ENCODE measurements at regions not wholly inside any gene's neighbourhood (a gene's known extent, or its start where the extent isn't known, plus 50 kb on each side); places are given as distances from the start of the nearest gene placed in this dataset.

DNA sequence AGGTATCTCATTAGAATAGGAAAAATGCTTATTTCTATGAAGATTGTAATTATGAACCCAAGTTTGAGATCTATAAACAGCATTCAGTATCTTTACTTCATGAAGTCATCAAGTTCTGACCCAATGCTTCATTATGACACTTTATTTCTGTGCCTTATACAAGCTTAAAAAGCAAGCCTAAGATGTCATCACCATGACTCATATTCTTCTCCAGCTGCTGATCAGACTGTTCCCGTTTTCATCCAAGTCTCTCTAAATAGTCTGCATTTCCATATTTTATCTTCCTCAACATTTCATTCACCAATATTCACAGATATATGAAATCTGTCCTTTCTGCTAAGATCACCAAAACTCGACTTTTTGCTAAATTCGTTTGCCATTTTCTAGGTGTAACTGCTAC is 1247.2 kb upstream of the PRR20A start:
- TF ChIP-seq, protein P1, sequence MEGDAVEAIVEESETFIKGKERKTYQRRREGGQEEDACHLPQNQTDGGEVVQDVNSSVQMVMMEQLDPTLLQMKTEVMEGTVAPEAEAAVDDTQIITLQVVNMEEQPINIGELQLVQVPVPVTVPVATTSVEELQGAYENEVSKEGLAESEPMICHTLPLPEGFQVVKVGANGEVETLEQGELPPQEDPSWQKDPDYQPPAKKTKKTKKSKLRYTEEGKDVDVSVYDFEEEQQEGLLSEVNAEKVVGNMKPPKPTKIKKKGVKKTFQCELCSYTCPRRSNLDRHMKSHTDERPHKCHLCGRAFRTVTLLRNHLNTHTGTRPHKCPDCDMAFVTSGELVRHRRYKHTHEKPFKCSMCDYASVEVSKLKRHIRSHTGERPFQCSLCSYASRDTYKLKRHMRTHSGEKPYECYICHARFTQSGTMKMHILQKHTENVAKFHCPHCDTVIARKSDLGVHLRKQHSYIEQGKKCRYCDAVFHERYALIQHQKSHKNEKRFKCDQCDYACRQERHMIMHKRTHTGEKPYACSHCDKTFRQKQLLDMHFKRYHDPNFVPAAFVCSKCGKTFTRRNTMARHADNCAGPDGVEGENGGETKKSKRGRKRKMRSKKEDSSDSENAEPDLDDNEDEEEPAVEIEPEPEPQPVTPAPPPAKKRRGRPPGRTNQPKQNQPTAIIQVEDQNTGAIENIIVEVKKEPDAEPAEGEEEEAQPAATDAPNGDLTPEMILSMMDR (conservative IDR thresholded peaks at IDR 0.05 in 1 of 2, IDR thresholded peaks at IDR 0.05 in 1 of 2; ENCODE audit: low read depth in 1 of 2, low read length in 2 of 2), result no peak
- no peak for TF ChIP-seq EZH2 (IDR thresholded peaks at IDR 0.05; ENCODE audit: low read length, missing control alignments)
